ENCODE measurements at regions not wholly inside any gene's neighbourhood (a gene's known extent, or its start where the extent isn't known, plus 50 kb on each side); places are given as distances from the start of the nearest gene placed in this dataset.
A peak's percentile ranks its signal among the peaks of the same experiment; 100 is the strongest.

GRCh38 chr6:148682252-148682651, 64.6 kb upstream of the UST start:
- Mint-ChIP-seq H3K27ac (no peak overlapping the region), H3K36me3 (ENCODE audit: low read depth) (no peaks in the 10 kb centered on the region), H3K4me3 (no peak overlapping the region), H3K27me3 (ENCODE audit: insufficient read depth, low read depth, poor library complexity) (peaks cover 2% of the 10 kb centered on the region), H3K9me3 (peaks cover 3% of the 10 kb centered on the region; the same call in 1 of the 3 replicates), H3K4me1 (no peaks in the 10 kb centered on the region)
- no peaks in the 10 kb centered on the region for H4K20me1 ChIP-seq (replicated peaks; ENCODE audit: insufficient read depth)
- no peaks in the 10 kb centered on the region for H3K27me3 ChIP-seq (ENCODE audit: insufficient read depth)
- no peak overlapping the region for H3K27ac ChIP-seq (ENCODE audit: low read depth)
- H3K4me2 ChIP-seq, result no peak overlapping the region
- ATAC-seq (no peak), DNase-seq (ENCODE audit: low spot score) (no peak)
- peaks cover 15% of the 10 kb centered on the region; the same call in 1 of the 2 replicates for H3K9me2 ChIP-seq (ENCODE audit: insufficient read depth)
- no peaks in the 10 kb centered on the region for H3K79me2 ChIP-seq (replicated peaks; ENCODE audit: insufficient read depth)
- H3K36me3 ChIP-seq (ENCODE audit: insufficient read depth), result no peaks in the 10 kb centered on the region
- H3K4me3 ChIP-seq, result no peak overlapping the region
- H3F3A ChIP-seq (replicated peaks; ENCODE audit: low read depth), result no peaks in the 10 kb centered on the region
- TF ChIP-seq JUNB (IDR thresholded peaks at IDR 0.05; ENCODE audit: unreplicated experiment) (no peak), POLR2AphosphoS5 (IDR thresholded peaks at IDR 0.05; ENCODE audit: low read depth) (no peak), STAT1 (IDR thresholded peaks at IDR 0.05; ENCODE audit: unreplicated experiment) (no peak), ZNF114 (CRISPR knock-in tag; IDR thresholded peaks at IDR 0.05) (no peak)
- H3K4me1 ChIP-seq (ENCODE audit: insufficient read depth), result no peaks in the 10 kb centered on the region
- no peak overlapping the region for H2AFZ ChIP-seq

GRCh38 chr6:148682990-148683389, 63.8 kb upstream of the UST start:
- H3K36me3 Mint-ChIP-seq (ENCODE audit: low read depth), result no peaks in the 10 kb centered on the region
- peaks cover 3% of the 10 kb centered on the region; the same call in 1 of the 3 replicates for H3K9me3 Mint-ChIP-seq
- no peak overlapping the region for H3K4me3 Mint-ChIP-seq
- DNase-seq (ENCODE audit: low spot score) (no peak), ATAC-seq (no peak)
- Histone ChIP-seq H3F3A (replicated peaks; ENCODE audit: low read depth) (no peaks in the 10 kb centered on the region), H2AFZ (0 out of 2 replicates have a peak overlapping the region, but pooled peaks have one; percentile 84), H3K36me3 (ENCODE audit: insufficient read depth) (no peaks in the 10 kb centered on the region), H3K27ac (ENCODE audit: low read depth) (no peak overlapping the region), H3K4me2 (no peak overlapping the region), H3K9me2 (ENCODE audit: insufficient read depth) (peaks cover 16% of the 10 kb centered on the region; the same call in 1 of the 2 replicates), H3K4me3 (no peak overlapping the region), H3K27me3 (ENCODE audit: insufficient read depth) (no peaks in the 10 kb centered on the region), H3K79me2 (replicated peaks; ENCODE audit: insufficient read depth) (no peaks in the 10 kb centered on the region), H3K4me1 (ENCODE audit: insufficient read depth) (no peaks in the 10 kb centered on the region), H4K20me1 (replicated peaks; ENCODE audit: insufficient read depth) (no peaks in the 10 kb centered on the region)
- H3K4me1 Mint-ChIP-seq, result no peaks in the 10 kb centered on the region
- no peak overlapping the region for H3K27ac Mint-ChIP-seq
- H3K27me3 Mint-ChIP-seq (ENCODE audit: insufficient read depth, low read depth, poor library complexity), result peaks cover 2% of the 10 kb centered on the region
- TF ChIP-seq EZH2phosphoT487 (IDR thresholded peaks at IDR 0.05; ENCODE audit: unreplicated experiment) (no peak), ZNF462 (CRISPR knock-in tag; IDR thresholded peaks at IDR 0.05) (no peak), JUNB (IDR thresholded peaks at IDR 0.05; ENCODE audit: unreplicated experiment) (no peak), NANOG (IDR thresholded peaks at IDR 0.05; ENCODE audit: borderline replicate concordance) (no peak), ZNF331 (CRISPR knock-in tag; IDR thresholded peaks at IDR 0.05; ENCODE audit: low read depth) (no peak), CTCF (conservative IDR thresholded peaks at IDR 0.05; ENCODE audit: low read depth in 2 of 2) (no peak), EZH2 (IDR thresholded peaks at IDR 0.05; ENCODE audit: low read depth, unreplicated experiment) (no peak), ZNF114 (CRISPR knock-in tag; IDR thresholded peaks at IDR 0.05) (no peak), STAT1 (IDR thresholded peaks at IDR 0.05; ENCODE audit: unreplicated experiment) (no peak), ETS1 (IDR thresholded peaks at IDR 0.05) (no peak)

All from GM23338 (cell line).